ENCODE measurements at regions not wholly inside any gene's neighbourhood (a gene's known extent, or its start where the extent isn't known, plus 50 kb on each side); places are given as distances from the start of the nearest gene placed in this dataset.

GRCh38 chr6:81486234-81486633 is 266.2 kb downstream of the TENT5A start:
- no peak for TF ChIP-seq TCF7L2 (IDR thresholded peaks at IDR 0.05; ENCODE audit: borderline replicate concordance, low read depth, low read length)
- no peak for TF ChIP-seq CTCF (tag by site-specific recombination; IDR thresholded peaks at IDR 0.05)
- TF ChIP-seq ZBTB10 (tag by site-specific recombination; IDR thresholded peaks at IDR 0.05): no peak
- no peak for TF ChIP-seq ZNF274 (IDR thresholded peaks at IDR 0.05; ENCODE audit: low read length)
- no peak for TF ChIP-seq ZNF274 (tag by site-specific recombination; IDR thresholded peaks at IDR 0.05; ENCODE audit: borderline replicate concordance)
- TF ChIP-seq ZNF133 (tag by site-specific recombination; IDR thresholded peaks at IDR 0.05): no peak
- no peak for TF ChIP-seq ZNF76 (tag by site-specific recombination; IDR thresholded peaks at IDR 0.05; ENCODE audit: borderline replicate concordance, low read depth)
